Renal pelvis (tissue), 1 donor: ENCODE measurements at regions not wholly inside any gene's neighbourhood (a gene's known extent, or its start where the extent isn't known, plus 50 kb on each side); places are given as distances from the start of the nearest gene placed in this dataset.

Experiments
- DNase-seq: peaks from one replicate; pipeline ENCODE4 v3.0.0-alpha.2; 2013

- DNase-seq = no peak
Measured at GRCh38 chr9:87085073-87085472, 137.8 kb upstream of the GAS1 start.

- DNase-seq = no peak
Measured at GRCh38 chr9:87085521-87085920, 138.2 kb upstream of the GAS1 start.

- peak; percentile 61 for DNase-seq
Measured at GRCh38 chr9:87086221-87086818, 139.0 kb upstream of the GAS1 start.

- DNase-seq = no peak
Measured at GRCh38 chr9:87087197-87087596, 139.9 kb upstream of the GAS1 start.

GRCh38 chr9:87088192-87088591 lies 140.9 kb upstream of the GAS1 start:
- DNase-seq = no peak

- DNase-seq = no peak
Measured at GRCh38 chr9:87088621-87089365, 141.5 kb upstream of the GAS1 start.

GRCh38 chr9:87089506-87089905 lies 142.2 kb upstream of the GAS1 start:
- no peak for DNase-seq

GRCh38 chr9:87089929-87090328 lies 142.6 kb upstream of the GAS1 start:
- DNase-seq = no peak

- DNase-seq = no peak
Measured at GRCh38 chr9:87093777-87094176, 146.5 kb upstream of the GAS1 start.

- DNase-seq = no peak
Measured at GRCh38 chr9:87095951-87096350, 148.6 kb upstream of the GAS1 start.

- no peak for DNase-seq
Measured at GRCh38 chr9:87096506-87096905, 149.2 kb upstream of the GAS1 start.

GRCh38 chr9:87097238-87097637 lies 149.9 kb upstream of the GAS1 start:
- no peak for DNase-seq

- no peak for DNase-seq
Measured at GRCh38 chr9:87099407-87099806, 152.1 kb upstream of the GAS1 start.

- no peak for DNase-seq
Measured at GRCh38 chr9:87100001-87100400, 152.7 kb upstream of the GAS1 start.

- DNase-seq = no peak
Measured at GRCh38 chr9:87102126-87102525, 154.8 kb upstream of the GAS1 start.

GRCh38 chr9:87107072-87107471 lies 159.8 kb upstream of the GAS1 start:
- DNase-seq = no peak

GRCh38 chr9:87108661-87109060 lies 161.4 kb upstream of the GAS1 start:
- DNase-seq = no peak

- no peak for DNase-seq
Measured at GRCh38 chr9:87109231-87109631, 161.9 kb upstream of the GAS1 start.

- no peak for DNase-seq
Measured at GRCh38 chr9:87109851-87110250, 162.5 kb upstream of the GAS1 start.

GRCh38 chr9:87111010-87111409 lies 163.7 kb upstream of the GAS1 start:
- no peak for DNase-seq

GRCh38 chr9:87112656-87113055 lies 165.3 kb upstream of the GAS1 start:
- no peak for DNase-seq

- DNase-seq = no peak
Measured at GRCh38 chr9:87113874-87114273, 166.6 kb upstream of the GAS1 start.

GRCh38 chr9:87115785-87116184 lies 168.5 kb upstream of the GAS1 start:
- DNase-seq = no peak

- no peak for DNase-seq
Measured at GRCh38 chr9:87116492-87116891, 169.2 kb upstream of the GAS1 start.
